ENCODE measurements at regions not wholly inside any gene's neighbourhood (a gene's known extent, or its start where the extent isn't known, plus 50 kb on each side); places are given as distances from the start of the nearest gene placed in this dataset.

DNA sequence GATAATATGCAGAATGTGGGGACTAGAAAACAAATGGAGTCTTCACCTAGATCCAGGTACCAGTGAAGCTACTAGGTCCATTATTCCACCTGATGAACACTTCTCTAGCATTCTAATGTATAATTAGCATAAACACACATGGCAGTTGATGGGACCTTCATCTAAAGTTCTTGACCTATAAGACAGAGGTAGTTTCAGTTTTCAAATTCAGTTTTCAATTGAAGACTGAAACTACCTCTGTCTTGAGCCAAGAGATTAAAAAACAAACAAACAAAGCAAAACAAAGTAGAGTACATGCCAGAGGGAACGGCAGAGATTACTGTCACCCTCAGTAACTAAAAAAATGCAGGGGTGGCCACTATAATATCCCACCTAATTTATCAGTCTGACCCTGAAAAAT lies 199.9 kb upstream of the NEIL3 start:
- no peaks in the 10 kb centered on the region for H3K9me3 ChIP-seq
- no peaks in the 10 kb centered on the region for H3K4me1 ChIP-seq
- no peak overlapping the region for H3K4me3 ChIP-seq
- DNase-seq: no peak
- no peaks in the 10 kb centered on the region for H3K36me3 ChIP-seq (ENCODE audit: low read depth, missing control alignments)
- no peaks in the 10 kb centered on the region for H3K27me3 ChIP-seq
- TF ChIP-seq POLR2A (IDR thresholded peaks at IDR 0.05): no peak
- TF ChIP-seq, protein P1, sequence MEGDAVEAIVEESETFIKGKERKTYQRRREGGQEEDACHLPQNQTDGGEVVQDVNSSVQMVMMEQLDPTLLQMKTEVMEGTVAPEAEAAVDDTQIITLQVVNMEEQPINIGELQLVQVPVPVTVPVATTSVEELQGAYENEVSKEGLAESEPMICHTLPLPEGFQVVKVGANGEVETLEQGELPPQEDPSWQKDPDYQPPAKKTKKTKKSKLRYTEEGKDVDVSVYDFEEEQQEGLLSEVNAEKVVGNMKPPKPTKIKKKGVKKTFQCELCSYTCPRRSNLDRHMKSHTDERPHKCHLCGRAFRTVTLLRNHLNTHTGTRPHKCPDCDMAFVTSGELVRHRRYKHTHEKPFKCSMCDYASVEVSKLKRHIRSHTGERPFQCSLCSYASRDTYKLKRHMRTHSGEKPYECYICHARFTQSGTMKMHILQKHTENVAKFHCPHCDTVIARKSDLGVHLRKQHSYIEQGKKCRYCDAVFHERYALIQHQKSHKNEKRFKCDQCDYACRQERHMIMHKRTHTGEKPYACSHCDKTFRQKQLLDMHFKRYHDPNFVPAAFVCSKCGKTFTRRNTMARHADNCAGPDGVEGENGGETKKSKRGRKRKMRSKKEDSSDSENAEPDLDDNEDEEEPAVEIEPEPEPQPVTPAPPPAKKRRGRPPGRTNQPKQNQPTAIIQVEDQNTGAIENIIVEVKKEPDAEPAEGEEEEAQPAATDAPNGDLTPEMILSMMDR (IDR thresholded peaks at IDR 0.05): no peak
- WGBS, 2 donors: 46 to 65% methylated on average over 1 of the region's 1 CpG
- intact Hi-C loops (cut with DNase I; ENCODE audit: low total_unique reads): no loop called here
- no peak overlapping the region for H3K27ac ChIP-seq

GRCh38 chr4:177116161-177116560 lies 193.5 kb upstream of the NEIL3 start:
- no peaks in the 10 kb centered on the region for H3K9me3 ChIP-seq
- WGBS, 2 donors: 86 to 89% methylated on average over 3 of the region's 3 CpGs
- DNase-seq: no peak
- no peaks in the 10 kb centered on the region for H3K4me1 ChIP-seq
- intact Hi-C loops (cut with DNase I; ENCODE audit: low total_unique reads): no loop called here
- no peaks in the 10 kb centered on the region for H3K27me3 ChIP-seq
- no peak for TF ChIP-seq POLR2A (IDR thresholded peaks at IDR 0.05)
- TF ChIP-seq, protein P1 (IDR thresholded peaks at IDR 0.05): no peak
- H3K27ac ChIP-seq: no peak overlapping the region
- no peak overlapping the region for H3K4me3 ChIP-seq
- no peaks in the 10 kb centered on the region for H3K36me3 ChIP-seq (ENCODE audit: low read depth, missing control alignments)

GRCh38 chr4:177117256-177117655 lies 192.4 kb upstream of the NEIL3 start:
- Histone ChIP-seq H3K36me3 (ENCODE audit: low read depth, missing control alignments) (no peaks in the 10 kb centered on the region), H3K4me1 (no peaks in the 10 kb centered on the region), H3K4me3 (no peak overlapping the region), H3K27ac (no peak overlapping the region), H3K9me3 (no peaks in the 10 kb centered on the region), H3K27me3 (no peaks in the 10 kb centered on the region)
- no peak for TF ChIP-seq POLR2A (IDR thresholded peaks at IDR 0.05)
- TF ChIP-seq, protein P1 (IDR thresholded peaks at IDR 0.05): no peak
- intact Hi-C loops (cut with DNase I; ENCODE audit: low total_unique reads): no loop called here
- 66 to 68% methylated on average over 8 of the region's 8 CpGs for WGBS, 2 donors
- DNase-seq: no peak

GRCh38 chr4:177118596-177118995 lies 191.1 kb upstream of the NEIL3 start:
- TF ChIP-seq, protein P1 (IDR thresholded peaks at IDR 0.05): no peak
- TF ChIP-seq POLR2A (IDR thresholded peaks at IDR 0.05): no peak
- Histone ChIP-seq H3K4me1 (no peaks in the 10 kb centered on the region), H3K36me3 (ENCODE audit: low read depth, missing control alignments) (no peaks in the 10 kb centered on the region), H3K27ac (no peak overlapping the region), H3K9me3 (no peaks in the 10 kb centered on the region), H3K27me3 (no peaks in the 10 kb centered on the region), H3K4me3 (no peak overlapping the region)
- intact Hi-C loops (cut with DNase I; ENCODE audit: low total_unique reads): no loop called here
- DNase-seq: peak; percentile 52

- Histone ChIP-seq H3K4me1 (no peaks in the 10 kb centered on the region), H3K36me3 (ENCODE audit: low read depth, missing control alignments) (no peaks in the 10 kb centered on the region), H3K27me3 (no peaks in the 10 kb centered on the region), H3K9me3 (no peaks in the 10 kb centered on the region), H3K27ac (no peak overlapping the region), H3K4me3 (no peak overlapping the region)
- TF ChIP-seq POLR2A (IDR thresholded peaks at IDR 0.05): no peak
- TF ChIP-seq, protein P1 (IDR thresholded peaks at IDR 0.05): no peak
- intact Hi-C loops (cut with DNase I; ENCODE audit: low total_unique reads): no loop called here
- DNase-seq: no peak
- 15 to 22% methylated on average over 1 of the region's 1 CpG for WGBS, 2 donors
Observed at GRCh38 chr4:177119021-177119471, 190.6 kb upstream of the NEIL3 start.

Measured in testis (tissue), 2 donors.